NCI-H128 (cell line): ENCODE measurements at regions not wholly inside any gene's neighbourhood (a gene's known extent, or its start where the extent isn't known, plus 50 kb on each side); places are given as distances from the start of the nearest gene placed in this dataset.
"Not testable (repeated sequence)": the region's sequence is repeated elsewhere in the genome, so short reads cannot be mapped to it uniquely, and the experiment has no call there.

Experiments used
- DNase-seq: peaks from one replicate; lab custom pipeline; 2025; ENCODE audit not compliant: unreplicated experiment; lab: John Stamatoyannopoulos, UW

- DNase-seq: no peak
These were observed 516.0 kb downstream of the BTBD3 start for GRCh38 chr20:12433724-12434123.

GRCh38 chr20:12434672-12435071 is 517.0 kb downstream of the BTBD3 start:
- no peak for DNase-seq

- no peak for DNase-seq
These were observed 517.6 kb downstream of the BTBD3 start for GRCh38 chr20:12435268-12435667.

- DNase-seq: no peak
These were observed 536.0 kb downstream of the BTBD3 start for GRCh38 chr20:12453711-12454110.

GRCh38 chr20:12455148-12455547 is 537.5 kb downstream of the BTBD3 start:
- DNase-seq: no peak

- no peak for DNase-seq
These were observed 540.5 kb downstream of the BTBD3 start for GRCh38 chr20:12458241-12458640.

- no peak for DNase-seq
These were observed 544.7 kb upstream of the SPTLC3 start for GRCh38 chr20:12464036-12464435.

- no peak for DNase-seq
These were observed 541.9 kb upstream of the SPTLC3 start for GRCh38 chr20:12466915-12467314.

- no peak for DNase-seq
These were observed 541.0 kb upstream of the SPTLC3 start for GRCh38 chr20:12467758-12468157.

GRCh38 chr20:12482661-12483060 is 526.1 kb upstream of the SPTLC3 start:
- DNase-seq: no peak

- DNase-seq: no peak
These were observed 506.3 kb upstream of the SPTLC3 start for GRCh38 chr20:12502443-12502842.

GRCh38 chr20:12504779-12505178 is 504.0 kb upstream of the SPTLC3 start:
- no peak for DNase-seq

GRCh38 chr20:12511499-12511898 is 497.3 kb upstream of the SPTLC3 start:
- no peak for DNase-seq

GRCh38 chr20:12512755-12513154 is 496.0 kb upstream of the SPTLC3 start:
- no peak for DNase-seq

GRCh38 chr20:12528104-12528503 is 480.7 kb upstream of the SPTLC3 start:
- DNase-seq: no peak

- no peak for DNase-seq
These were observed 480.2 kb upstream of the SPTLC3 start for GRCh38 chr20:12528591-12529041.

- no peak for DNase-seq
These were observed 477.1 kb upstream of the SPTLC3 start for GRCh38 chr20:12531626-12532025.

- no peak for DNase-seq
These were observed 473.5 kb upstream of the SPTLC3 start for GRCh38 chr20:12535316-12535715.

- no peak for DNase-seq
These were observed 473.0 kb upstream of the SPTLC3 start for GRCh38 chr20:12535770-12536169.

- no peak for DNase-seq
These were observed 454.3 kb upstream of the SPTLC3 start for GRCh38 chr20:12554426-12554825.

GRCh38 chr20:12555369-12555768 is 453.4 kb upstream of the SPTLC3 start:
- no peak for DNase-seq

GRCh38 chr20:12555849-12556248 is 452.9 kb upstream of the SPTLC3 start:
- not testable (repeated sequence) for DNase-seq

GRCh38 chr20:12557224-12557623 is 451.5 kb upstream of the SPTLC3 start:
- DNase-seq: no peak

GRCh38 chr20:12564979-12565378 is 443.8 kb upstream of the SPTLC3 start:
- no peak for DNase-seq
